H1 (cell line): ENCODE measurements at regions not wholly inside any gene's neighbourhood (a gene's known extent, or its start where the extent isn't known, plus 50 kb on each side); places are given as distances from the start of the nearest gene placed in this dataset.

Experiments
- CTBP2 ChIP-seq: IDR thresholded peaks from 2 replicates; pipeline ENCODE4 v1.7.0; 2011; ENCODE audit warnings: borderline replicate concordance, mild to moderate bottlenecking, moderate library complexity, mixed read lengths, low read length; ENCODE audit not compliant: insufficient read depth, insufficient read length
- EZH2 ChIP-seq: fragments of 200-600 bp; sonication (generic); IDR thresholded peaks from 2 replicates; pipeline ENCODE4 v1.7.1; 2012; ENCODE audit warnings: low read depth, mild to moderate bottlenecking, moderate library complexity, low read length, inconsistent platforms; ENCODE audit not compliant: severe bottlenecking

DNA sequence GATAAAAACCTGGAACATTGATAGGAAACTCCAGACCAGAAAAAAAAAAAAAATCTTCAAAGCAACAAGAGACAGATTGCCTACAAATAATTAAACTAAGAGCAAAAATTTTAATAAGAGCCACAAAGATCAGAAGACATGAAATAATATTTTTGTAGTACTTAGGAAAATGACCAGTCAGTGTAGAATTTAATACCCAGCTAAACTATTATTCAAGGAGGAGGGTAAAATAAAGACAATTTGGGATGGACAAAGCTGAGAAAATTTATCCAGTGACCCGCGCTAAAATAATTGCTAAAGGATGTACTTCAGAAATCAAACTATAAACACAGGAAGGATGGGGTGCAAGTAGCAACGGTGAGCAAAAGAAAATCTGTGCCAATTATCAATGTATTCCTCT, 133.2 kb downstream of the AQP9 start (continued):
- TF ChIP-seq EZH2 = no peak
- TF ChIP-seq CTBP2 = no peak
